ENCODE measurements at regions not wholly inside any gene's neighbourhood (a gene's known extent, or its start where the extent isn't known, plus 50 kb on each side); places are given as distances from the start of the nearest gene placed in this dataset.

- H3K4me1 Mint-ChIP-seq: peaks cover 7 to 10% of the 10 kb centered on the region in 2 experiments
- Histone ChIP-seq H2AK5ac (ENCODE audit: insufficient read length, low read length) (no peak overlapping the region), H2BK120ac (ENCODE audit: low read depth, low read length, poor library complexity, severe bottlenecking) (no peak overlapping the region), H2BK5ac (ENCODE audit: insufficient read length, low read length) (no peak overlapping the region), H3K14ac (ENCODE audit: insufficient read depth, low read length) (no peak overlapping the region), H3K9ac (ENCODE audit: extremely low read depth, insufficient read length, low read length) (no peak overlapping the region), H3K27me3 (ENCODE audit: insufficient read depth, low read length) (no peaks in the 10 kb centered on the region), H2BK12ac (ENCODE audit: insufficient read length, low read depth, low read length) (no peak overlapping the region), H3K79me1 (ENCODE audit: insufficient read depth, low read depth, low read length, poor library complexity, severe bottlenecking) (no peaks in the 10 kb centered on the region), H2BK15ac (ENCODE audit: low read depth, low read length) (no peak overlapping the region), H4K5ac (ENCODE audit: insufficient read length, low read depth, low read length) (no peak overlapping the region), H3K79me2 (ENCODE audit: insufficient read depth, low read length) (no peaks in the 10 kb centered on the region), H4K20me1 (ENCODE audit: control insufficient read depth, insufficient read depth, insufficient read length) (no peaks in the 10 kb centered on the region), H4K91ac (ENCODE audit: insufficient read length, low read depth, low read length) (no peak overlapping the region), H3K4ac (ENCODE audit: low read depth, low read length) (no peak overlapping the region), H3K9me3 (ENCODE audit: control insufficient read depth, low read depth, low read length) (no peaks in the 10 kb centered on the region), H4K8ac (replicated peaks; ENCODE audit: insufficient read length, low read depth, low read length) (no peak overlapping the region), H3T11ph (ENCODE audit: low read length) (no peak overlapping the region), H3K4me2 (ENCODE audit: insufficient read depth, insufficient read length, low read length) (no peak overlapping the region), H2AFZ (ENCODE audit: low read length) (no peak overlapping the region), H3K23ac (ENCODE audit: insufficient read length, low read depth, low read length) (no peak overlapping the region), H3K27ac (ENCODE audit: insufficient read length, low read depth, low read length) (no peak overlapping the region), H3K4me1 (ENCODE audit: insufficient read depth, low read length) (no peaks in the 10 kb centered on the region), H2BK20ac (ENCODE audit: low read depth, low read length, poor library complexity, severe bottlenecking) (no peak overlapping the region), H3K23me2 (ENCODE audit: insufficient read length, low read depth, low read length, poor library complexity, severe bottlenecking) (no peaks in the 10 kb centered on the region), H3K56ac (ENCODE audit: insufficient read length, low read depth, low read length) (no peak overlapping the region), H3K18ac (ENCODE audit: insufficient read length, low read depth, low read length) (no peak overlapping the region)
- no peak for TF ChIP-seq CTCF (conservative IDR thresholded peaks at IDR 0.05)
- DNase-seq: no peak
- no peak overlapping the region for H3K4me3 Mint-ChIP-seq
- H3K27me3 Mint-ChIP-seq (ENCODE audit: low read depth): no peaks in the 10 kb centered on the region
- H3K9me3 Mint-ChIP-seq: no peaks in the 10 kb centered on the region; a peak in 2 of 5 replicates
- WGBS (ENCODE audit: extremely low coverage, insufficient read length, low lambda C conversion rate): no CpG with 5 or more reads among the region's 1 CpG
- no peak overlapping the region for H3K27ac Mint-ChIP-seq
- peaks cover 0 to 4% (median 0%) of the 10 kb centered on the region in 3 experiments; a peak in 1 of 7 replicates for H3K36me3 Mint-ChIP-seq (ENCODE audit: insufficient read depth in 1 of 3, low read depth in 3 of 3)
Observed at GRCh38 chr18:56545464-56545863, 92.9 kb downstream of the TXNL1 start.
